ENCODE measurements at regions not wholly inside any gene's neighbourhood (a gene's known extent, or its start where the extent isn't known, plus 50 kb on each side); places are given as distances from the start of the nearest gene placed in this dataset.

- no peak for TF ChIP-seq CTCF (IDR thresholded peaks at IDR 0.05; ENCODE audit: low read depth, low read length, poor library complexity, severe bottlenecking)
- TF ChIP-seq EZH2phosphoT487 (IDR thresholded peaks at IDR 0.05; ENCODE audit: borderline replicate concordance, low read length) = no peak
Measured at GRCh38 chr18:56267334-56267733, 371.1 kb downstream of the TXNL1 start.
